Right ventricle myocardium inferior (tissue), 1 donor: ENCODE measurements at regions not wholly inside any gene's neighbourhood (a gene's known extent, or its start where the extent isn't known, plus 50 kb on each side); places are given as distances from the start of the nearest gene placed in this dataset.
"Not testable (repeated sequence)": the region's sequence is repeated elsewhere in the genome, so short reads cannot be mapped to it uniquely, and the experiment has no call there.

Source experiments
- ATAC-seq: fragments of 200-7000 bp; cut with Tn5 transposase; one replicate; pipeline ENCODE4 v1.9.1; 2020; ENCODE audit warnings: mild to moderate bottlenecking, moderate library complexity
- DNase-seq: peaks from one replicate; pipeline ENCODE4 v3.0.0; 2021; ENCODE audit errors: missing footprints
- intact Hi-C: fragments of 100-400 bp; cut with DNase I; formaldehyde crosslinking; loops from one replicate; pipeline ENCODE4 v1.11.0; 2022
- donor health status: DM: no; HTN: yes; CAD: no; lungs with severe emphysema.

- intact Hi-C loops = no loop called here
- ATAC-seq (no peak), DNase-seq (no peak)
Measured at GRCh38 chr3:139259398-139259797, 84.4 kb upstream of the MRPS22 start.

DNA sequence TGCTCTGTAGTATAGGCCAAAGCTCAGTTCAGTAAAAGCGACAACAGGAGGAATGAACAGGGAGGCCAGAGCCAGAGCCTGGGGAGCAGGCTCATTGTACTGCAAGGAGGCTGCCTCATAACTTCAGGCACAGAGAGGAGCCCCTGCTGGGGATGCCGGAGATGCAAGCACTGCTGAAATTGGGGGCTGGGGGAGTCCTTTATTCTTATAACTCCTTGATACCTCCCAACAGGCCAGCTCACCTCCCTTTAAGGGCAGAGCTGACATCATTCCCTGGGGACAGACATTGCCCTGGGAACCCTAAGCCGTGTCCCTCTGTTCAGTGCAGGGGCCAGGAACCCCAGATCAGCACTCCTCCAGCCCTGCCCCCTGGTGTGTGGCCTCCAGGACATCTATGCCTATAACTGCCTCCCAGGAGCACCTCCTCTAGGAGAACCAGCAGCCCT is 83.8 kb upstream of the MRPS22 start:
- intact Hi-C loops = no loop called here
- DNase-seq = no peak
- ATAC-seq = no peak

DNA sequence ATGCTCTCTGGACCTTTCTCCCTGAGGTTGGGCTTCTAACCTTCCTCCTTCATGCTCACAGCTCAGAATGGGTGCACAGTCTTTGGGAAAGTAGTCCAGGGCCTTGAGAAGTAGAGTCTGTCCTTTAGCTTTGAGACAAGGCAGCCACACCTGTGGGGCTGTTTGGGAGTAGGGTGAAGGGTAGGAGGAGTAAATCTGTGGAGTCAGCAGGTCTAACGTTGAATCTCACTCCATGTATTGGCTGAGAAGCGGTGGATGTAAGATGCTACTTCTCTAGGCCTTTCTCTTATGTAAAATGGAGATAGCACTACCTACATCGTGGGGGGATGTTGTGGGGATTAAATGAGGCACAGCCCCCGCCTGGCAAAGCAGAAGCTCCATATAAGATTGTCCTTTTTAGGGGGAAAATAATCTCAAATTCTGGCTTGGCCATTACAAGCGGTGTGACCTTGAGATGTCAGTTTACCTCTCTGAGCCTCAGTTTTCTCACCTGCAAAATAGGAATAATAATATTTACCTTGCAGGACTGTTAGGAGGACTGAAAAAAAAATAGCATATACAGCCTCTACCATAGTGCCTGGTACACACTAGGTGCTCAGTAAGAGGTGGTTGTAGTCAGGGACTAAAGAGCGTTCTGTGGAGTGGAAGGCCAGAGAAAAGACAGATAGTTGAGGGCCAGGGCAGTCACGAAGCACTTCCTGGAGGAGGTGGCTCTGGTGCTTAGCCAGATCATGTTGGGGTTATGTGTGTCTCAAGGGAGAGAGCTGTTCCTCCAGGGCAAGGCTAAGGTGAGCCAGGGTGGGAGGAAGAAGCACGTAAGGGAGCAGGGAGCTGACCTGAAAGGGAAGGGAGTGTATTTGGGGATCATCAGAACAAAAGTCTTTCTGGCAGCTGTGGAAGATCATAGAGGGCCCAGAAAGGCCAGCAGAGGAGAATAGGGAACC is 82.8 kb upstream of the MRPS22 start:
- ATAC-seq (no peak), DNase-seq (no peak)
- intact Hi-C loops = no loop called here

DNA sequence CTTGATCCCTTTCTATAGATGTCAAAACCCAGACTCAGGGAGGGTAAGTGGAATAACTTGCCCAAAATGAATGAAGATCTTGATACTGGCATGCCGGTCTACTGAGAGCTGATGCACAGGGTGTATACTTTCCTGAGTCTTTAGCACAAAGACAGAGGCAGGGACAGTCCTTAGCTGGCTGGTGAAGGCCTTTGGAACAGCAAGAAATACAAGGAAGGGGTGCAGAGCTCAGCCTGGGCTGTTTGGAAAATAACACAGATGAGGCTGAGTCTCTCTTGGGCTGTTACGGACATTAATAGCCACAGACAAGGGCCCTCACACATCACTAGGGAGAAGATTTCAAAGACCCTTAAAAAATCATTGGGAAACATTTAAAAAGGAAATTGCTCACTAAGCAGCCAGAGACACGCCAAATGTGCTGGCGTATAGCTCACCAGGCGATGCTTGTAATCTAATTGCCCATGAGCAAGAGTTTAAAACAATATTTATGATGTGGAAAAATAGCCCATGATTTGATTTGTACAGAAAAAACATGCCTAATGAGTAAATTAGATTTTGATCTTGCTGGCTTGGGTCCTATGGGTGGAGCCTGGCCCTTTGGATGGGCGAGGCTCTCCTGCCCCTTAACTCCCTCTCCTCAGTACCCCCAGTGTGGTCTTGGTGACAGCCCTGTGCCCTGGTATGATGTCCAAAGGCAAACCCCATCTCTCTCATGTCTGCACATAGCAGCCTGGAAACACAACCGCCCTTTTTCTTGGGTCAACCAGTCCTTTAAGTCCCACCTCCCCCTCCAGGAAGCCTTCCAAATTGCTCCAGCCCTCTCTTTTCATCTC is 81.8 kb upstream of the MRPS22 start:
- DNase-seq (no peak), ATAC-seq (no peak)
- intact Hi-C loops = no loop called here

DNA sequence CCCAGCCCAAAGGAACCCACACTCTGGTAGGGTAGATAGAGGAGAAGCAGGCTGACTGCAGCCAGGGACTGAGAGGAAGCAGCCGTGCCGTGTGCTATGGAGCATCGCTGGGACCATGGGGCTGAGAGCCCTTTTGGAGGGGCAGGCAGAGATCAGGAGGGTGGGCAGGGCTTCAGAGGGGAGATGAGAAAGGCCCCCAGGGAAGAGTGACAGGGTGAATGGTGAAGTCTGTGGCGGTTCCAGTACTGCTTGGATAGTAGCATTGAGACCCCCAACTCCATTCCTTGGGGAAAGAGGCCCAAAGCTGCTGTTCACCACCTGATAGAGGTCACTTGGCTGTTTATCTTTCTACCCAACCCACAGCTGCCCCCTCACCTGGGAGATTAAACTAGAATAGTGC is 80.0 kb upstream of the MRPS22 start:
- intact Hi-C loops = no loop called here
- ATAC-seq (no peak), DNase-seq (no peak)

DNA sequence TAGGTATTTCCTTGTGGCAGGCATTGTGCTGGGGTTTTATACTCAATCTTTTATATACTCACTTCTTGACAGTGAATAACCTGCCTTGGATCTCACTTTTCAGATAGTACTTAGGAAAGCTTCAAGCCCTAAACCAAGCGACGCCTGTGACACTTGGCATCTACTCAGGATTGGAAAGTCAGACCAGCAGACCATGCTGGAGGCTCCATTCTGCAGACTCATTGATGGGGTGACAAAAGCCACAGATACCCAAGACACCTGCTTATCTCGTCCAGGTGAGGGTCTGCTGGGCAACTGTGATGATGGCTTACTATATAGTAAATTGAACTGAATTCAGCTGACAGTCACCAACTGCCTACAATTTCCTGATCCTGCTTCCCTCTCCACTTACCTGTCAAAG is 79.4 kb upstream of the MRPS22 start:
- ATAC-seq = no peak
- intact Hi-C loops = no loop called here
- no peak for DNase-seq

DNA sequence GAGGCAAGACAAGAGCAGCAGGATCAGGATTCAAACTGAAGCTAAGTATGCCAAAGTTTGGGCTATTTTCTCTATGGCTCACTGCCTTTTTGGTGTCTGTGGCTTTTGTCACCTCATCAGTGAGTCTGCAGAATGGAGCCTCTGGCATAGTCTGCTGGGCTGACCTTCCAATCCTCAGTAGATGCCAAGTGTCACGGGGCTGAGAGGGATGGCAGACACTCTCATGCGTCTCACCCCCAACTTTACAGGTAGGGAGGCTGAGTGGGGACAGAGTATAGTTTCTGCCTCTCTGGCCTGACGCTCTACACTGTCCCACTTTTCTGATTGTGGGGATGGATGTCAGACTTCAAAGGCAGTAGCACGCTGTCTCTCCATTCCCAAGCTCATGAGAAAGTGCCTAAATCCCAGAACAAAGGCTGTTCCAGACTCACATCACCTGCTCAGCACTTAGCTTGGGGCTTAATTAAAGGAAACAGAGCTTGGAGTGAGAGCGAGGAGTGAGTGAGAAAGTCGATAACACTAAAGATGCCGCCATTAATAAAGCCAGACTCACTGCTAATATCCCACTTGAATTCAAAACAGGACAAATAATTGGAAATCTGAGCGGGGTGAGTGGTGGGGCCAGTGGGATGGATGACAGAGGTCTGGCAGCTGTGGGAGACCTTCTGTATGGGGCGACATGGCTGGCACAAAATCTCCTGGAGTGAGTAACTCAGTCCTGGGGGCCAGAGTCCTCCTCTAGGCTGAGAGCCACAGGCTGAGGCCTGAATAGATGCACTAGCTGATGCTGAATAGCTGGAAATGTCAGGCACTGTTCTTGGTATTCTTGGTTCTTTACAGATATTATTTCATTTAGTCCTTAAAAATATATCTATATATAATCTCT is 78.4 kb upstream of the MRPS22 start:
- intact Hi-C loops = loop anchor here (5.0 kb wide), 1 partner anchor 37 kb away; no protein-coding TSS in a partner anchor
- ATAC-seq (peak; percentile 68), DNase-seq (no peak)

DNA sequence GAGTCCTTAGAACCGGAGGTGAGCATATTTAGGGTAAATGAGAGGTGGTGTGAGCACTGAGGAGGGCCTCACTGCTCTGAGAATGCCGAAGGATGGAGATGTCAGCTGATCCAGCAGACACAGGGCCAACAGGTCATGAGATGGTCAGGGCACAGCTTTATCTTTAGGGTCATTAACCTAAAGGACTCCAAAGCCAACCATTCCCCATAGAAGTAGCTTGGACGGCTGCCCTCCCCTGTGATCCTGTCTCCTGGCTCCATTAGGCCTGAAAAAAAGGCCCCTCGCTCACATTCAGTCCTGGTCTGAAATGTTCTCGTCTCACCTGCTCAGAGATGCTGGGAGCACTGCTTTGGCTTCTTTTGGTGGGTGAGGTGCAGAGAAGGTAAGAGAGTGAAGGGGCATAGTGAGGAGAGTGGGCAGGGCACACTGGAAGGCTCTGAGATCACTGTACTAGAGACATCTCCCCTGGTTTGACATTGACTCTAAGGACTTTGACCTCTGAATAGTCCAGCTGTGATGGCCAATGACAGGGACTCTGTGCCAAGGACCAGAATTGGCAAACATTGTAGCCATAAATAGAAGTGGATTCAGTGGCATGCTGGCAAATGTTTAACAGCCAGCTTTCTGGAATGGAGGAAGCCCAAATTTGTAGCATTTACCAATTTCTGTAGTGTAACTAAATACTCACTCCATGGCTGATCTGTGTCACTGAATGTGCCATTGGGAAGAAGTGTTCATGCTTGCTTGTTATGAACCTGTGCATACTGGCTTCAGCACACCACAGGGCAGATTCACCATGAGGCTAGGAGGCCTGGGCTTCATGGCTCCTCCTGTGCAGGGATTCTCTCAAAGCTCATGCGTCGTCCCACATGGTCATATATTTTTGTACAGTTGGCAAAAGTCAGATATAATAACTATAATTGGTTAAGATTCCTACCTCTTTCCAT is 76.2 kb upstream of the MRPS22 start:
- intact Hi-C loops = loop anchor here (5.0 kb wide), 1 partner anchor 35 kb away; no protein-coding TSS in a partner anchor
- ATAC-seq = peak; percentile 74
- no peak for DNase-seq

GRCh38 chr3:139269984-139270383 is 73.8 kb upstream of the MRPS22 start:
- no peak for DNase-seq
- no peak for ATAC-seq
- intact Hi-C loops = loop anchor here (5.0 kb wide), 1 partner anchor 32 kb away; no protein-coding TSS in a partner anchor

DNA sequence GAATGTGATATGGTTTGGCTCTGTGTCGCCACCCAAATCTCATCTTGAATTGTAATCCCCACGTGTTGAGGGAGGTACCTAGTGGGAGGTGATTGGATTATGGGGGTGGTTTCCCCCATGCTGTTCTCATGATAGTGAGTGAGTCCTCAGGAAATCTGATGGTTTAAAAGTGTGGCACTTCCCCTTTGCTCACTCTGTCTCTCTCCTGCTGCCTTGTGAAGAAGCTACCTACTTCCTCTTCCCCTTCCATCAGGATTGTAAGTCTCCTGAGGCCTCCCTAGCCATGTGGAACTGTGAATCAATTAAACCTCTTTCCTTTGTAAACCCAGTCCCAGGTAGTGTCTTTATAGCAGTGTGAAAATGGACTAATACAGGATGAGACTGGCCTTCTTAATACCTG is 73.2 kb upstream of the MRPS22 start:
- intact Hi-C loops, ATAC-seq, DNase-seq: not testable (repeated sequence)

DNA sequence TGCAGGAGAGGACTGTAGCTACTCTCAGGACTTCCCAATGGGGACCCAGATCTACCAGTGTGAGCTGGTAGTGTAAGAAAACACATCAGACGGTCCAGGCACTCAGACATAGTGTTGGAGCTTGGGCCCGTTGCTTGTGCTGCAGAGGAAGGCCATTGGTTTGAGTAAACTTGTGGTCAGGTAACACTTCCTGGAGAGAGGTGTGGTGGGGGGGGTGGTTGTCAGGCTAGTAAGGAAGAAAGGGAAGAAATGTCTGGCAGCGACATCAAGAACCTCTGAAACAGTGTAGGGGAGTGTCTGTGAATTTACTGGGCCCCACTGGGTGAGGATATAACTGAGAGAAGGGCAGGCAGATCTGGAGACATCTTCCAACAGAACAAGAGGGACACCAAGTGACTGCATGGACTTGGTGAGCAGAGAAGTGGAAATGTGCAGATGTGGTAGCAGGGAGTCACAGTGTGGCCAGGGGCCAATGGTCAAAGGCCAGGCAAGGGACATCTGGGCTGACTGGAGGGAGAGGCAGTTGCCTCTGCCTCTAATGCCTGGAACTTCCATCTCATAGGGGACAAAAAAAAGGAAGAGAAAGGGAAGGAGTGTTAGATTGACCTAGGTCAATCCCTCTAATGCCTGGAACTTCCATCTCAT is 63.7 kb upstream of the MRPS22 start:
- intact Hi-C loops = no loop called here
- ATAC-seq (no peak), DNase-seq (no peak)

- intact Hi-C loops = no loop called here
- no peak for DNase-seq
- no peak for ATAC-seq
Measured at GRCh38 chr3:139281096-139281495, 62.7 kb upstream of the MRPS22 start.

DNA sequence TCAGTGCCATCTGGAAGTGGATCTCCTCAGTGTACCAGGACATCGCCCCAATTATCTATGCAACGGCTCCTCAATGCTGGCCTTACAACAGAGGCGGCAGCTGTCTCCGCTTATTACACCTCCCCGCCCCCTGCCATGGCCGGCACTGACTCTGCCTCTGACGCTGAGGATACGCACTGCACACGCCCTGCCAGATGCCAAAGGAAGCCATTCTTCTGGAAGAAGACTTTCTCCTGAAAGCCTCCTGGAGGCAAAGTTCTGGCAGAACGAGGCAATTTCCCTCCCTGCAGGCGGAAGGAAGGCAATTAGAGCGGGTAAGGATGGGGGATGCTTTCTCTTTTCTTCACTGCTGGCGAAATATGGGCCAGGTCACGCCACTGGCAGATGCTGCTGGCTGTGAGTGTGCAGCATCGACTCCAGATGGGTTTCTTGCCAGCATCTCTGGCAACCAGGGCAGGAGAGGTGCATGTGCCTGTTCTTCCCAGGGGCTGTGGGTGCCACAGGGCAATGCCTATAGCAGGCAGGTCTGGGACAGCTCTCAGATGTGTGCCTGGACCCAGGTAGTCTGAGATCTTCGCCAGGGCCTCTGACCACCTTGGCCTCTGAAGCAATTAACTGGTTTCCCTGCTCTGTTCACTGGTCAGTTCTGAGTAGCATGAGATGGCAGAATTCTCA is 62.2 kb upstream of the MRPS22 start:
- DNase-seq (no peak), ATAC-seq (peak; percentile 41)
- intact Hi-C loops = no loop called here

GRCh38 chr3:139283301-139283700 is 60.5 kb upstream of the MRPS22 start:
- DNase-seq (no peak), ATAC-seq (no peak)
- intact Hi-C loops = no loop called here

DNA sequence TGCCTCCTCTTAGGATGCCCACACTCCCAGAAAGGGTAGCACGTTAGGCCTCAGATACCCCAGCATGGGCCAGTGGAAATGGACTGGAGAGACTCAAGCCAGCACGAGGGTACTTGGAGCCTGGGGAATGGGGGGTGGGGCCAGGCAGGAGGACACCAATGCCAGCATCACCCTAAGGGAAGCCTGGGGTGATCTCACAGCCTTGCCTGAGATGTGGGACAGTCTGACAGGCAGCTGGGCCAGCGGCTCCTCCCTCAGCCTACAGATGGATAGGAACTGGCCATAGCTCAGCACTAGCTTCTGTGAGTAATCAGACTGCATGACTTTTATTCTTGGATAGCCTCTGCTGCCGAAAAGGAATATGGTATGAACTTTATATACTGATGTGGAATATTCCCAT is 59.6 kb upstream of the MRPS22 start:
- intact Hi-C loops = no loop called here
- ATAC-seq = no peak

GRCh38 chr3:139285691-139286090 is 58.1 kb upstream of the MRPS22 start:
- no peak for ATAC-seq
- intact Hi-C loops = no loop called here
- DNase-seq = no peak

More for the DNA sequence above, 59.6 kb upstream of the MRPS22 start:
- DNase-seq = no peak

DNA sequence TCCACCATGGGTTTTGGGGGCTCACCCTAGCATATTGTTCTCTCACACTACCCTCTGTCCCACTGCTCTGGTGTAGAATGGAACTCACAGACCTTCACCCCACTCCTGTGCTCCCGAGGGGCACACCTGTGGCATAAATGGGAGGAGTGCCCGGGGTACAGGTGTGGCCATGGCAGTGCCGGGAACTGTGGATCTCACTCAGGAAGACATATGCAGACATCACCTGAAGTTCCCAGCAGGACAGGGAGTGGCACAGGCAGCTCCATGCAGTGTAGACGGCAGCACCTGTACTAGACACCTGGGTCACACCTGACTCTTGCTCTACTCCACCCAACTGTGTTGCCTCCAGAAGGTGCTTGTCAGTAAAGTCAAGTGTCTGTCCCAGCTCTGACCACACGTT is 57.6 kb upstream of the MRPS22 start:
- ATAC-seq (no peak), DNase-seq (no peak)
- intact Hi-C loops = no loop called here
